ENCODE measurements at regions not wholly inside any gene's neighbourhood (a gene's known extent, or its start where the extent isn't known, plus 50 kb on each side); places are given as distances from the start of the nearest gene placed in this dataset.

DNA sequence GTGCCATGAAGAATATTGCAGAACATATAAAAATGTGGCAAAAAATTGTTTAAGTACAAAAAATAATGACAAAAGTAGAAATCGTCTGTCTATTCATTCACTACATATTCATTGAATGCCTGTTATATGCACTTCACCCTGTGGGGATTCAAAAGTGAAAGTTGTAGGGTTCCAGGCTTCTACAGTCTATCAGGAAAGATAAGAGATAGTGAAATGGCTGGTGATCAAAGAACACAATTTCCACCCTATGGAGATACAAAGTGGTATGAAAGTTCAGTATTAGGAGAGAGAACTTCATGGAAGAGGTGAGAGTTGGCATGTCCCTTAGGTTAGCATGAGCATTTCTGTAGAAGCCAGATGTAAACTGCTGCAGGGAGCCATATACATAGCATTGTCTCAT lies 127.0 kb upstream of the PMFBP1 start:
- TF ChIP-seq, protein P1, sequence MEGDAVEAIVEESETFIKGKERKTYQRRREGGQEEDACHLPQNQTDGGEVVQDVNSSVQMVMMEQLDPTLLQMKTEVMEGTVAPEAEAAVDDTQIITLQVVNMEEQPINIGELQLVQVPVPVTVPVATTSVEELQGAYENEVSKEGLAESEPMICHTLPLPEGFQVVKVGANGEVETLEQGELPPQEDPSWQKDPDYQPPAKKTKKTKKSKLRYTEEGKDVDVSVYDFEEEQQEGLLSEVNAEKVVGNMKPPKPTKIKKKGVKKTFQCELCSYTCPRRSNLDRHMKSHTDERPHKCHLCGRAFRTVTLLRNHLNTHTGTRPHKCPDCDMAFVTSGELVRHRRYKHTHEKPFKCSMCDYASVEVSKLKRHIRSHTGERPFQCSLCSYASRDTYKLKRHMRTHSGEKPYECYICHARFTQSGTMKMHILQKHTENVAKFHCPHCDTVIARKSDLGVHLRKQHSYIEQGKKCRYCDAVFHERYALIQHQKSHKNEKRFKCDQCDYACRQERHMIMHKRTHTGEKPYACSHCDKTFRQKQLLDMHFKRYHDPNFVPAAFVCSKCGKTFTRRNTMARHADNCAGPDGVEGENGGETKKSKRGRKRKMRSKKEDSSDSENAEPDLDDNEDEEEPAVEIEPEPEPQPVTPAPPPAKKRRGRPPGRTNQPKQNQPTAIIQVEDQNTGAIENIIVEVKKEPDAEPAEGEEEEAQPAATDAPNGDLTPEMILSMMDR (IDR thresholded peaks at IDR 0.05), result no peak
- TF ChIP-seq POLR2AphosphoS5 (IDR thresholded peaks at IDR 0.05) (no peak), POLR2A (IDR thresholded peaks at IDR 0.05) (no peak), EP300 (IDR thresholded peaks at IDR 0.05) (no peak)
